Activated CD8-positive, alpha-beta memory T cell treated with anti-CD3 and anti-CD28 coated beads, Interleukin-2, amount 50 U/mL, for 48 hours (primary cell): ENCODE measurements at regions not wholly inside any gene's neighbourhood (a gene's known extent, or its start where the extent isn't known, plus 50 kb on each side); places are given as distances from the start of the nearest gene placed in this dataset.

Experiments
- DNase-seq: peaks from one replicate; pipeline ENCODE4 v3.0.0-alpha.2; 2020

DNA sequence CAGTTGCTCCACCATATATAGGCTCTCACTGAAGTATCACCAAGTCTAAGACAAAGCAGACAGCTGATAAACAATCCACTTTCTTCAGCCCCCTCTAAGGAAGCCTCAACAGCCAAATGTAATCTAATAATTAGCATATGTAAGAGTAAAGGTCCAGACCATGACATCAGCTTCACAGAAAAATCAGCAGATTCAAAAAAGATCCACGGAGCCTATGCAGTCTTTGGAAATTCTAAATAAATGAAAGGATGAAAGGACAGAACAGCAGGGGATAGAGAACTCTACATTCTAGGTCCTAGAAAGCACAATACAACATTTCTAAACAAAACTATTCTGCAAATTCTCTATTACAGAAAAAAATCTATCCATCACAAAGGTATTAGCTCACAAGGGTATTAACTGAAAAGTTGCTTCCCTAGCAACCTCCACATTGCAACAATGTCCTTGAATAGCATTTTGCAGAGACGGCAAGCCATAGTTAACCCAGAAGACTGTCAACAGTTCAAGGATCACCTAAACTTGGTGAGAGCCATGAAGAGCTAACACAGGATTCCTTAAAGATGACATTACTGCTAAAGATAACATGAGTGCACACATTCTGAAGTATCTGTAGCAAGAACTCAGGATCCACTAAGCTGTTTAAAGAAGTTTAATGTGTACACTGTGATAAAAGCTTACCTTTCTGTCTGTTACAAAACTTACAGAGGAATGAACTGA, 74.3 kb downstream of the SIPA1L2 start:
- no peak for DNase-seq

DNA sequence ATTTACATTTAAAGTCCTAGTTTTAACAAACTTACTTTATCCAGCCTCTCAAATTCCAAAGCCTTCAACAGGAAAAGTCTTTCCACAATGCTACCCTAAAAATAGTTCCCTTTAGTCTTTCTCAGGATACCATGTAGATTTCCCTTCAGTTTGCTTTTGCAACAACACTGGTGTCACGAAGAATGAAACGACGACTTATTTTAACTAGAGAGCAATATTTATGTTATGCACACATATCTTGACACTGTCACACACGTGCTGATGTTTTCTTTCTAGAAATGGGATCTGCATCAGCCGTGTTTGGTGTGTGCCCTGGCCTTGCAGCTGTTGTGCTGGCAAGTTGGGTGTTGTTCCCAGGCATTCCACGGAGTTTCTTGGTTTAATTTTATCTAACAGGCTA, 75.5 kb downstream of the SIPA1L2 start:
- no peak for DNase-seq

DNA sequence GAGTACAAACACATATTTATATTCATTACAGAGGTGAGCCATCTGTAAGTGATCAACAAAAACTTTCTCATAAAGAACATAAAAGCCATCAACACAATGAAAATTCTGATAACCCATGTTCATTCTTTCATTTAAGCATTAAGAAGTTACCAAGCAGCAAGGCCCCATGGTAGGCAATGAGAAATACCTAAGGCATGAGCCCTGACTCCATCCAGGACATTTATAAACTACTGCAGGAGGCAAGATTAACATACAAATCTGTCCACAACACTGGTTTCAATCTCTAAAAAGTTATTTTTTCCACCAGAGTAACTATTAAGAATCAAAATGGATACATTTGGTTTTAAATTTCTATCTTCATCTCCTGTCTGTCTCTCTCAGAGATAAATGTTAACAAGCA, 76.1 kb downstream of the SIPA1L2 start:
- DNase-seq: no peak

DNA sequence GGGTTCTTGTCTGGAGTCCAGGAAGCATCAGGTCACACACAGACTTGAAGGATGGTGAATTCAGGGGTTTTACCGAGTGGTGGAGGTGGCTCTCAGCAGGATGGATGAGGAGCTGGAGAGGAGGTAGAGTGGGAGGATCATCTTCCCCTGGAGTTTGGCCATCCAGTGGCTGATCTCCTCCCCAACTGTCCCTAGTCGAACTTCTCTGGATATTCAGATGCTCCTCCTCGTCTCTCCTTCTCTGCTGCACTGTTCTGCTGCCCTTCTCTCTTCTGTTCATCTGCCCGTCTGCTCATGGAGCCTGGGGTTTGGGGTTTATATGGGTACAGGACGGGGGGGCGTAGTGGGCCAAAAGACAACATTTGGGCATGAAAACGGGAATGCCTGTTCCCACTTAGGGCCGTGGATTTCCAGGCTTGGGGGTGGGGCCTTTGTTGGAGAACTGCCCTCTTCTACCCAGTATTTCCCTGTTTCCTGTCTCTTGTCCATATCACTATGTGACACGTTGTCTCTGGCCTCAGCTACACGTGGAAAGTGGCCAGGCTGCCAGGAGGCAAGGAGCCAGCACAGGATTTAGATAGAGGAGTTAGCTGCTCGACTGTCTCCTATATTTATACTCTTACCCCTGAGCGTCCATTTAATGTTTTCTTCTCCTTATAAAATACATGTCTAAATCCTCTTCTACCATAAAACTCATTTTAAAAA, 76.7 kb downstream of the SIPA1L2 start:
- no peak for DNase-seq

DNA sequence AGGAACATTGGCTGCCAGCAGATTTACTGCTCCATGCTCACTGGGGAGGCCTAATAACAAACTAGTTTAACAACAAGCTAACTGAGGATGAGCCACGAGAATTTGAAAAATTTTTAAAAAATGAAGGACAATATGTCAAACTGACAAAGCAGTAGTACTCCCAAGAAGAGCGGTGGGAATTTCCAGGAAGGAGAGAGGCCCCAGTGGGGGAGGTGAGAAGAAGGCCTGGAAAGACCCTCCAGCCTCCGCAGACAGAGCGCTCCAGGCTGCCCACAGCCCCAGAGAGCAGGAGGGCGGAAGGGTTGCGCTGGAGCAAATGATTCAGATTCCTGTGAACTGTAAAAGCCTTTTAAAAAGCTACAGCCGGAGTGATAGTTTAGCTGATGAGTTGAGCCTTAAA, 78.5 kb downstream of the SIPA1L2 start:
- no peak for DNase-seq

DNA sequence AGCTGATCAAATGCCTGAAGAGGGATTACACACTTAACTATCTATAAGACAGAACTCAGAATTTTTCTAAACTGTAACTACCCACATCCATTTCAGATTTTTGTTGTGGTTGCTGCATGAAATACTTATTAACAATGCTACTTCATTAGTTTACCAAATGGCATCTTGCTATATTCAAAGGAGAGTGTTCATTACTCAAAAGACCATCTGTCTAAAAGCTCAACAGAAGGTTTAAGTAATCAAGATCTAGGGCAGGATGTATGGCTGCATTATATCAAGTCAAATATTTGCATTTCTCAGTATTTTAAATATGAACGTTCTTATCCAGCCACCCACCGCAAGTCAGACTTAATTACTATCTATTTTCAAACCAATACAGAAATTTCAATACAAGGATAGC, 79.9 kb downstream of the SIPA1L2 start:
- DNase-seq: no peak

DNA sequence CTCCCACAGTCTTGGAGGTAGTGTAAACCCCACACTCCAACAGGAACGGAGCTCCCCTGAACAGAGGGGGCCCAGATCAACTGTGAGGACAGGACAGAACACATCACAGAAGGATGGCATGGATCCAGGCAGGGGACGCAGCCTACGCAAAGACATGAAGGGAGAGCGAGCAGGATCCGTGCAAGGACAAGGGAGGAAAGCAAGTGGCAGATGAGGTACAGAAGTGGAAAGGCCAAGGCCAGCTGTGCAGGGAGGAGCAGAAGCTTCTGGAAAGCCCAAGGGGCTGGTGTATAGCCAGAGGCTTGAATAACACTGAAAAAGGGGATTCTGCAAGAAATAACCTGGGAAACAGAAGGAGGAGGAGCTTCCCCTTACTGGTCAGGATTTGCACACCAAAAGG, 81.2 kb downstream of the SIPA1L2 start:
- no peak for DNase-seq

DNA sequence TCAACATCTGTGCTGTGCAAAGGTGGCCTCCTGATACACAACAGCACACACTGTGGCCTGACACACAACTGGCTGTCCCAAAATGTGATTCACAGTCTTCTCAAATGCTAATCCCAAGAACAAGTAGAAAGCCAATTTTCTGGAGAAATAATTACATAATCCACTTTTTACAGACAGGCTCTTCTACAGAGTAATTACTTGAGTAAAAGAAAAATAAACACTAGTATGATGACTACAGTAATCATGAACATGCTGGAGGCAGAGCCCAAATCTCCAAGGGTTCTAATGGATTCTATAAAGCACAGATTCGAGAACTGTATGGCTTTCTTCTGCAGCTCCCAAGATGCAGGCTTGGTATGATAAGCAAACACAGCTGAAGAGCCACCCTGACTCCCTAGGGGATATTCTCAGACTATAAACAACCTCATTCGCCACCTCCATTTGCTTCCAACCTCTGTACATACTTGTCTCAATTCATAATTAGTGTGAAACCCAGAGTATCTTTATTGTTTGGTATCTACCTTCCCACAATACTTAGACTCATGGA, 81.9 kb downstream of the SIPA1L2 start:
- DNase-seq: no peak

DNA sequence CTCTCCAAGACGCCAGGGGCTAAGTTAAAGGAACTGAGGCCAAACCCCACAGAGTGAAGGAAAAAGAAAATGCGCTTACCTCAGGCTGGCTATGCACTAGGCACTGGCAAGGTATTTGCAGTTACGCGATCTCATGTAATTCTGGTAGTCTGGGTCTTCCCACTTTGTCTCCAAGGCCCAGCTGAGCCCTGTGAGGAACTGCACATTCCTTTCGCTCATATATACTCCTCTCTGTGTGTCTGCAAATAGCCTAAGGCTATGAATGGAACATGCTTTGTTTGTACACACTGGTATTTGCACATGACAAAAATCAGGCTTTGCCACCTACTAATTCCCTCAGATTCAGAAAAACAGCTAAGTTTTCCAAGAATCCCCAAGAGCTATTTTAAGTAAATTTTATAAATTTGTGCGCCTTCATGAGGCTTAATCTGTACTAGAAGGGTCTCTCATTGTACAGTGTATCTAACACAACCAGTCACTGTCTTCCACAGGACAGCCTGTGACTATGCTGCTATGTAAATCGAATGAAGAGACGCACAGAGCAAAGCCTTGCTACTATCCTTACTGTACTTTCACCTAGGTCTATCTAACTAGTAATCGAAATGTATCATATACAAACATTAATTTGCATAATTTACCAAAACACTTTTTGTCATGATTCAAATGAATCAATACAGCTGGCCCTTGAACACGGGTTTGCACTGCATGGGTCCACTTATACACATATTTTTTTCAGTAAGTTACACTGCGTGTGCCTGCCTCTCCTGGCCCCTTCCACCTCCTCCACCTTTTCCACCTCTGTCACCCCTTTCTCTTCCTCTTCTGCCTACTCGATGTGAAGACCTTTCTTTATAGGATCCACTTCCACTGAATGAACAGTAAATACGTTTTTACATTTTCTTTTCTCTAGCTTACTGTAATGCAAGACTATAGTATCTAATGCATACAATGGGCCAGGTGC, 87.0 kb downstream of the SIPA1L2 start:
- no peak for DNase-seq

DNA sequence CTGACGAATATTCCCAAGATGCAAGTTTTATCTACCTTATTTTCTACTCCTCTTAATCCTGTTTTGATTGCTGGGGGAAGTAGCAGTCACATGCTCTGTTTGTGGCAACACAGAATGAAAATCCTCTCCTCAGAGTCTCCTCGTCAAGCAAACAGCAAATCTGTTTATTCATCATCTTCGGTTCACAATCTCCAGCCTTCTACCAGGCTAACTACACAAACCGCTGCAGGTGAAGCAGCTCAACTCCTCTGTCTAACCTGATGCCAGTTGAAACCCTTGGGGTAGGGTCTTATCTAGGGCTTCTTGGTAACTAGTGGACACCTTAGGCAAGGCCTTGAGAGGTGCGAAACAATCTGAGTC, 91.0 kb downstream of the SIPA1L2 start:
- no peak for DNase-seq

DNA sequence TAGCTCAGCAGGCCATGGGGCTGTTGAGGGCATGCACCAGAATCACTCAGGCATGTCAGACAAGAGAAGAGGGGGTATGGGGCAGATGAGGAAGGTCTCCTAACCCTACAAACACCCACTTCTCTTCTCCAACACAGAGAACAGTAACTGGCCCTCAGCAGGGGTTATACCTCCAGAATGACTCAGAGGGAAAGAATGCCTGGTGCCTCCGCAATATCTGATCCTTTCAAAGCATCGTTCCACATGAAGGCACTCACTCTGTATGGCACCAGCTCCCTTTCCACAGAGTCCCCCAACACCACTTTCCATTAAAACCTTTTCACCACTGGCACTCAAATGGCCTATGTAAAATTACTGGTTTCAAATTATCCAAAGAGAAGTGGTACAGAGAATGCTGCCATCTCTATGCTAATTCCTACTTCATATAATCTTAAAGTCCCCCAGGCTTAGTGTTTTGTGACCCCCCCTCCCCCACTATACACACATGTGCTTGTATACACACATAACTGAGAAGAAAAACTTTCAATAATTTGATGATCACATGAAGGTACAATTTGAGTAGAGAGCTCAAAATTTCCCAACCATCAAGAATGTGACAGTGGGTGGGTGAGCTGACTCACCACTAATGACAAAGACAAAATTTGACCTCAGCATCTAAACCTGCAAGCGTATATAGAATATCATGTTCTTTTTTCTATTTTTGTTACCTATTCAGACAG, 91.5 kb downstream of the SIPA1L2 start:
- no peak for DNase-seq

DNA sequence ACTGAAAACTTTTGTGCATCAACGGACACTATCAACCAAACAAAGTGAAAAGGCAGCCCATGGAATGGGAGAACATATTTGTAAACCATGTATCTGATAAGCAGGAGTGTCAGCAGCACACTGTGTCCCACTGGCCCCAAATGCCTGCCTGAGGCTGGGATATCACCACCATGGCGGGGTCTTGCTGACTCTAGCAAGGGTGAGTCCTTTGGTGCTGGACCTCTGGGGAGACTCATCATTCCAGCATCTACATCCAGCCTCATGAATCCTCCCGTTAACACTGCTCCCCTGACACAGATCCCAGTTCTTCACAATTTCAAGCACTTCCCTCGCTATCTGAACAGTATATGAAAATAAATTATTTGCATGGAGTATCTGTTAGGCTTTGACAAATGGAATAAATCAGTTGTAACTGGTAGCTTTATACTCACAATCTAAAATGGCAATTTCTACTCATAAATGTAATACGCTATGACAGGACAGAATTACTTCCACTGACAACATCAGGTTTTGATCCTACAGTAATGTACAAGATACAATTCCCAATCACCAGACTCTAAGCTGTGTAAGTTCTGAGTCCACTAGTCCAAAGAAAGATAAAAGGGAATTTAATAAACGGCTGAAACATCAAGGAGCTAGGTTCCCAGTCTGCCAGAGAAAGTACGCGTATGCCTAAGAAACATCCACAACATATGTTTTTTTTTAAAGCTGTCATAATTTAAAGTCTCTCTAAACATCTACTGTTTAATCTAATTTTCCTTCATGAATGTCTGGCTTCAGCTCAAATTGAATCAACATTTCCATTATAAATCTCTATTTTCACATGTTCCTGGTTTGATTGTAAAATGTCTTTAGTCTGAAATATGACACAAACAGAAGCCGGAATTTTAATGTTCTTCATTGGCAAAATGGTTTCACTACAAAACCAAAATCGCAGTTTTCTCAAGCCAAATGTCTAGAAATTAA, 95.1 kb downstream of the SIPA1L2 start:
- no peak for DNase-seq

DNA sequence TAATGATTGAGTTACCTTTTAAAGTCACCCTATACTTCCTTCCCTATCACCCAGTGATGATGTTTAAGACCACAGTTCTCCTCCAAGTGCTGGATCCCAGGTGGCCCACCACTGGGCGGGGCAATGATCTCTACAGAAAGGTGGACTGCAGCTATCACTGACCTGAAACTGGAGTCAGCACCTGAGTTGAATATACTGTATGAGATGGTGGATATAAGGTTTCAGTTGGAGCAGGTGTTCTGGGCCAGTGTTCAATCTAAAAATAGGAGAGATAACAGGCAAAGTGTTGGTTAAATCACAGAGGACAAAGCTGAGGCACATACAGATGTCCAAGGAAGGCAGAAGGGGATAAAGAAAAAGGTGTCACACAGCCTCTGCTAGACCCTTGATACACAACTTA, 96.6 kb downstream of the SIPA1L2 start:
- no peak for DNase-seq

DNA sequence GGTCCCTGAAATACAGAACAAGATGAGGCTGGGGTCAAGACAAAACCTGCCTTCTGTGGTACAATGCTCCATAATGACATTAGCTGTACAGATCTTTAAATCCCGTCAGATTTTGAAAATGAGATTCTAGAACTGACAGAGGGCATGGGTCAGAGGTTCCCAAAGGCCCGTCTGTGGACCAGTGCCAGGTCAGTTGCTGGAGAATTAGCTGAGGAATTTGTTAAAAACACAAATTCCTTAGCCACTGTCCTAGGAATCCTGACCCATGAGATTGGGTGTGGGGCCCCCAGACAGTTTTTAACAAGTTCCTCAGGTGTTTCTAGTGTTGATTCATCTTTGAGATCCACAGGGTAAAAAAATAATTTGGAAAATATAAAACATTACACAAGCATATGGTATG, 97.0 kb downstream of the SIPA1L2 start:
- DNase-seq: no peak

DNA sequence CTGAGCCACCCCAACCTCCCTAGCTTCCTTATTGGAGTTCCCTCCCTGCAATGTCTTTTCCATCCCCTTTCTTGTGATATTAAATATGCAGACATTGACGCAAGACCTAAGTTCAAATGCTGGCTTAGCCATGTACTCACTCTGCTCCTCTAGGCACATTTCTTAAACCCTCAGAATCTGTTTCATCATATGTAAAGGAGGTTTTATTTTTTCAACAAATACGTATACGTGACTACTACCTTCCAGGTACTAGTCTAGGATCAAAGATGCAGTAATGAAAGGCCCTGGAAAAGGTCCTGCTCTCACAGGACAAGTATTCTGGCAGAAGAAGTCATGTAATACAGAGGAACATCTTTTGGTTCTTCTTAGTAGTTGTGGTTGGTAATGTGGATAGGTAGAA, 98.6 kb downstream of the SIPA1L2 start:
- DNase-seq: no peak

DNA sequence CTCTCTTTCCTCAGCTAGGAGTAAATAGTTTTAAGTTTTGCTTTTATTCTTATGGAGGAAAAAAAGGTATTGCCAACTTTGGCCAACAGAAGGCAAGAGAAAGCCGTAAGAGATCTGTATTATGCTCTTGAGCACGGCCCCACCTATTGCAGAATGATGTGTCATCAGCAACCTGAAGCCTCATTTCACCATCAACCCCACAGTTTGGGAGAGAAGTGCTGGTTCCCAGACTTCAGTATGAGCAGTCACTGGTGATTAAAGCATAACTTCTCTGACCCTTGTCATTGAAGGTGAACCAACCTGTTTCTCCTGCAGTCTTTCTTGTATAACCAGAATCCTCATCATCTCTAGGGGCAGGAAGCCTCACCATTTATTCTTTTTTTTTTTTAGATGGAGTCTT, 100.2 kb downstream of the SIPA1L2 start:
- DNase-seq: no peak

DNA sequence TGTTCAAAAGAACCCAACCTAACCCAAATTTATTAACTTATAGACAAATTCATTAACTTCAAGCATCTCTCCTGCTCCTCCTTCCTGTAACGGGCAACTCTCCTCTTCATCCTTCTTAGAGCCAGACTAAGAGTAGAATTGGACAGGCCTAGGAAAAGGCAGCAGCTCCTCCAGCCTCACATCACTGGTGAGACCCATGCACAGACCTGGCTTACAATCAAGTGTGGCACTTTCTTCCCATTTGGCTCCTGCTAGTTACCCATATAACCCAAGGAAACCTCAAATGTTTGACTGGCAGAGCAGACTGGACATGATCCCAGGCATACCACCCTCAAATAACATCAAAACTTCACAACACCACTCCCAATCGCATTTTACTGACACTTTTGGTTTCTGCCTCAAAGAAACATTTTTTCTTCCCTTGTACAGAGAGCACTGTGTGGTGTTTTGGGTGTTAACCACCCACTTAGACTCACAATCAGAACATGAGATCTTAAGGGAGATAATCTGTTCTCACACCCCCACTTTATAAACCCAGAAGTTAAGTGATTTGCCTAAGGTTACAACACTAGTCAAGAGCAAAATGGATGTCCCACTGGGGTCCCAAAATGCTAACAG, 101.4 kb downstream of the SIPA1L2 start:
- no peak for DNase-seq

DNA sequence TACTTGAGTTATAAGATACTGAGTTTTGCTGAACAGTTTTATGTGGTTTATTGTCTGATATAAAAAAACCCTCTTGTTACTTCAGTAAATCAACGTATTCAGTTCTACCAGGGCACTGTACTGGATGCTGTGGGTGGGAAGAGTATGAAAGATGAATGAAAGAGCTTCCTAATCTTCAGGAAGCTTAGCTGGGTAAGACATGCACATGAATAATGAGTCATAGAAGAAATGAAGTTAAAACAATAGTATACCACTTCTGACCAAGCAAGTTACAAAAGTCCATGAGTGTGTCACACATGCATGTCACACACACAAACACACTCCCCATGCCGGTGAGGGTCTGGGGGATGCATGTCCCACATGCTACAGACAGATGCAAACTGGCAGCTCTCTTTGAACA, 105.9 kb downstream of the SIPA1L2 start:
- no peak for DNase-seq

DNA sequence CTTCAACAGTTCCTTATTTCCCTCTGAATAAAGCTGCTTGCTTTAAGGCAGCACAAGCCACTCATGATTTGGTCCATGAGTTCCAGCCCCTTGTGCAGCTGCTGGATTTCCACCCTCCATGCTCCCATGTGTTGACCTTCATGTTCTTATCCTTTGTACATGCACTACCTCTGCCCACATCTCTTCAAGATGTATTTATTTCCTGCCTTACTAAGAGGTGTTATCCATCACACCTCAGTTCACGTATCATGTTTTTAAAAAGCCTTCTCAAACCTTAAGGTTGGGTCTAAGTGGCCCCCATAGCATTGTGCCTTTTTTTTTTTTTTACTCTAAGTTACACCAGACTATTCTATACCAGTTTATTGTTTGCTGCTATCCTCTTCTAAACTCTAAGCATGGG, 107.7 kb downstream of the SIPA1L2 start:
- DNase-seq: no peak

DNA sequence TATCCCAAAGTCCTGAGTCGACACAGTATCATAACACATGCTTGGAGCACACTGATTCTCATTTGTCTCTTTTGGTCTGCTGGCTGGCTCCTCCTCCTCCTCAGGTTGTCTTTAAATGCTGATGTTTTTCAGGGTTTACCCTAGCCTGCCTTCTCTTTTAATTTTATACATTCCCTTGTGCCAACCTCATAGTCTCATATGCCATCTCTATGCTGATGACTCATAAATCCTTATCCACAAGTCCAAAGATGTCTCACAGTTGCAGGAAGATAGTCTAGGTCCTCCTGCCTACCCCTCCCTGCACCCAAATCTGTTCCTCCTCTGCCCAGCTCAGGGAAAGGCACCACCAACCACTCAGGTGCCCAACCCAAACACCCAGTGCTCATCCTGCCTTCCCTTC, 108.3 kb downstream of the SIPA1L2 start:
- DNase-seq: no peak

DNA sequence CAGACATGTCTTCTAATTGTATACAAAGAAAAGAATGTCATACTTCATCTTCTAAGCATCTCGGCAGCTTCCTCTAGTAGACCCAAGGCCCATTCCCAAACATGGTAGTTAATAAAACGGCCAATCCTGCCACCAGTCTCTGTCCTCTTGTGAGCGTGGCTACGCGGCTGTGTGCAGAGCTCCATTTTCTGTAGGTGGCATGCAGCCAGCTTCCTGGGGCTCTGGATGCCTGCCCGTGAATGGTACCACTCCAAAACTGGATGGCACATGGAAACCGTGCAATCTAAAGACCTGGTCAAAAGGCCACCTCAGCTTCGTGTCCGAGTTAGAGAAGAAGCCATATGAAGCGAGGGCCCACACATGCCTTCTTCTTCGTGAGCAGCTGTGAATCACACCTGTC, 110.7 kb downstream of the SIPA1L2 start:
- DNase-seq: no peak
